GM13977 (cell line): ENCODE measurements at regions not wholly inside any gene's neighbourhood (a gene's known extent, or its start where the extent isn't known, plus 50 kb on each side); places are given as distances from the start of the nearest gene placed in this dataset.

Experiments
- DNase-seq: peaks from one replicate; pipeline ENCODE4 v3.0.0; 2012; ENCODE audit warnings: low spot score
- CTCF ChIP-seq: IDR thresholded peaks from 2 replicates; pipeline ENCODE4 v1.5.1; 2012; ENCODE audit warnings: mild to moderate bottlenecking, control low read depth; ENCODE audit not compliant: insufficient read depth; ENCODE audit errors: extremely low read depth, missing control alignments
- in situ Hi-C: fragments of 300-500 bp; cut with MboI; formaldehyde crosslinking; loops from one replicate; pipeline ENCODE4 v1.12.0; 2022; ENCODE audit warnings: low sequenced_read_pairs, low pct_unique_long_range_greater_than_20kb, mixed read lengths, inconsistent platforms; ENCODE audit not compliant: unreplicated experiment

- DNase-seq = no peak
- no peak for TF ChIP-seq CTCF
- in situ Hi-C loops = no loop called here
Measured at GRCh38 chr5:4725594-4725993, 414.5 kb upstream of the ADAMTS16 start.

GRCh38 chr5:4730279-4730678 is 409.9 kb upstream of the ADAMTS16 start:
- TF ChIP-seq CTCF = no peak
- in situ Hi-C loops = no loop called here
- no peak for DNase-seq

GRCh38 chr5:4734348-4734747 is 405.8 kb upstream of the ADAMTS16 start:
- no peak for DNase-seq
- in situ Hi-C loops = no loop called here
- TF ChIP-seq CTCF = no peak

GRCh38 chr5:4735261-4735660 is 404.9 kb upstream of the ADAMTS16 start:
- no peak for DNase-seq
- in situ Hi-C loops = no loop called here
- TF ChIP-seq CTCF = no peak

- DNase-seq = no peak
- TF ChIP-seq CTCF = no peak
- in situ Hi-C loops = no loop called here
Measured at GRCh38 chr5:4737868-4738267, 402.3 kb upstream of the ADAMTS16 start.

- TF ChIP-seq CTCF = no peak
- in situ Hi-C loops = no loop called here
- no peak for DNase-seq
Measured at GRCh38 chr5:4738298-4738697, 401.8 kb upstream of the ADAMTS16 start.

GRCh38 chr5:4740156-4740555 is 400.0 kb upstream of the ADAMTS16 start:
- no peak for DNase-seq
- TF ChIP-seq CTCF = no peak
- in situ Hi-C loops = no loop called here
